HG03442 (cell line): ENCODE measurements at regions not wholly inside any gene's neighbourhood (a gene's known extent, or its start where the extent isn't known, plus 50 kb on each side); places are given as distances from the start of the nearest gene placed in this dataset.

ENCODE experiments used
- ATAC-seq: cut with Tn5 transposase; IDR thresholded peaks from one replicate; pipeline ENCODE4 v1.9.1; 2021; ENCODE audit warnings: mild to moderate bottlenecking, moderate library complexity; ENCODE audit not compliant: unreplicated experiment

DNA sequence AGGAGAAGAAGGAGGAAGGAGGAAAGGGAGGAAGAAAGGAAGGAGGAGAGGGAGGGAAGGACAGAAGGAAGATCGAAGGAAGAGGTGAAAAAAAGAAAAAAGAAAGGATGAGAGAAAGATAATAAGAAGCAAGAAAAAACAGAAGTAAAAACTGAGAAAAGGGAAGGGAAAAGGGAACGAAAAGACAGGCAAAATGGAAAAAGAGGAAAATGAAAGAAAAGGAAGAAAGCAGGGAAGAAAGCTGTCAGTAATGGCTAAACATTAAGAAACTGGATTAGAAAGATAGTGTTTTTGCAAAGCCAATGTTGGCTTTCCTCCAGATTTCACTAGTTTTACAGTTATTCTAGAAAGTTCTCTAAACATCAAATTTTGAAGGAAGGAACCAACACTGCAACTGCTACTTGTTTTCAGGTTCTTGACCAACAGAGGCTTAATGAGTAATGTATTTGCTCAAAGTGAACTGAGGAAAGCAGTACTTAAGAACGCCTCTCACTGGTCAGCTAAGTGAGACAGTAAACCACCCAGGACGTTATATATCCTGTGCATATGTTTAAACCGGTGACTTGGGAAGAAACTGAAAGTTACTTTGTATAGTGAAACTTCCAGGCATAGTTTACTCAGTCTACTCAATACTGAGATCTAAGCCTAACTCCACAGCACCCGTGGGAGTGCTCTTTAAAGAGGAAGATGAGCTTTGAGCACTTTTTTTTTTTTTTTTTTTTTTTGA is 286.2 kb upstream of the TRIB2 start:
- ATAC-seq = peak; percentile 98

DNA sequence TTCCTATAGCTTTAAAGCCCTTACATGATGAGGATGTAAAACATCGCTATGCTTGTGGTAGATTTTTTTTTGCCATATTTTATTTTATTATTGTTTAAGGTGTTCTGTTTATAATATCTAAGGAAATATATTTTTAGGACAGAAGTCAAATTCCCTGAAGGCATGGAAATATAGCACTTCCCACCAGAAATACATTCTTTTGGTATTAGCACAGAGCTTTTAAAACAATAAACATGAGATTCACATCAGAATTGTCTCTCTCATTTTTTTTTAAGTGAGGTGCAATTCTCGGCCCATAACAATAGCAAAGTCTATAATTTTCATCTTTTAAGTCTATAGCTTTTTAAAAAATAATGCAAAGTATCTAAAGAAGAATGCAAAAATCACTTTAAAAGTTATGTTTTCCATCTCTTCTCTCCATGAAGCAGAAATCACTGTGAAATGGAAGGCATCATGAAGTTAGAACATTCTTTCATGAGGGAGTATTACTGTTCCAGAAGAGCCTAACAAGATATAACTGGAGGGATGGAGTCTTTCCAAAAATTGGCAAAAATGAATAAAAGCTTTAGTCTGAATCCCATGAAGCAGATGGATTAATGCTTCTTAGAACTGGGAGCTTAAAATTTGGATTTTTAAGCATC is 283.6 kb upstream of the TRIB2 start:
- no peak for ATAC-seq

DNA sequence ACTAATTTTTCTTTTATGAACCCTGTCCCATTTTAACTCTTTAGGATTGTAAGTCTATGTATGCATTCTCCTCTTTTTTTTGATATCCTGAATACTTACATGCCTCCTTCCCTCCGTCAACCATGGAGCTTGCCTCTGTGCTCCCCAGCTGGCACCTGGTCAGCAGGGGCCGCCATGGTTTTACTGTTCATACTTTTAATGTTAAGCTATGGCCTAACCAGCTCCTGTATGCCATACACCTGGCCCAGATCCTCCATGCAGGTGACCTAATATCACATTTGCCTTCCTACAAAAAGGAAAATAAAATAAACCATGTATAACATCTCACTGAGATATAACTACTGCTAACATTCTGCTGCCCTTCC is 283.1 kb upstream of the TRIB2 start:
- ATAC-seq = no peak

- no peak for ATAC-seq
Observed at GRCh38 chr2:12434630-12435098, 282.1 kb upstream of the TRIB2 start.

DNA sequence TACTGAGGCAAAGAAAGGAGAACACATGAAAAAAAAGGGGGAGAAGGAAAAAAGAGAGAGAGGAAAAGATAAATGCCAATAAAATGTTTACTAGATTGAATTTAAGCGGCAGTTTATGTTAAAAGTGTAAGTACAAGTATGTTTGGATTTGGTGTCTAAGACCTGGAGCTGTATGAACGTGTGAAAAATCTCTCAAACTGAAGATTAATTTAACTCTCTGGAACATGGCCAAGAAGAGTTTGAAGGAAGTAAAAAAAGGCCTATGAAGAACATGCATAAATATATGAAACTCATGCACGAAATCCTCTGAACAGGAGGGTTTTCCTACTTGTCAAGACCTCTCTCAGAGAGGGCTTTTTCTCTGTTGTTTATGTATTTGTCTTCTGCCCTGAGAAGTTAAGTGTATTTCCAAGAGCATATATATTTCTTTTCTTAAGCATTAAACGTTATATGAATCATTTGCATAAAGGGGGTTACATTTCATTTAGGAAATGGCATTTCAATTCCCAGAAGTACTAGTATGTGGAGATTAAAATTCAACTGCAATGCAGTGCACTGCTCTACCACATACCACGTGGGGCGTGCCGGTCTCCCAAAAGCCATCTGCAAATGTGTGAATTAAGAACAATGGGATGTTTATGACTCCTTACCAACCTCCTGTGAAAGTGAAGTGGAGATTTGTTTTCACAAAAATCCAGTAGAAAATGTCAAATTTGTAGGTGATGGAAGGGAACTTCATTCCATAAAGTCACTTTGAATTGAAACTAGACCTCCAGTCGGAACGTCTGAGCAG is 281.1 kb upstream of the TRIB2 start:
- ATAC-seq = no peak

- no peak for ATAC-seq
Observed at GRCh38 chr2:12436483-12436882, 280.3 kb upstream of the TRIB2 start.

- ATAC-seq = no peak
Observed at GRCh38 chr2:12436935-12437561, 279.7 kb upstream of the TRIB2 start.

- ATAC-seq = no peak
Observed at GRCh38 chr2:12440731-12441130, 276.0 kb upstream of the TRIB2 start.

DNA sequence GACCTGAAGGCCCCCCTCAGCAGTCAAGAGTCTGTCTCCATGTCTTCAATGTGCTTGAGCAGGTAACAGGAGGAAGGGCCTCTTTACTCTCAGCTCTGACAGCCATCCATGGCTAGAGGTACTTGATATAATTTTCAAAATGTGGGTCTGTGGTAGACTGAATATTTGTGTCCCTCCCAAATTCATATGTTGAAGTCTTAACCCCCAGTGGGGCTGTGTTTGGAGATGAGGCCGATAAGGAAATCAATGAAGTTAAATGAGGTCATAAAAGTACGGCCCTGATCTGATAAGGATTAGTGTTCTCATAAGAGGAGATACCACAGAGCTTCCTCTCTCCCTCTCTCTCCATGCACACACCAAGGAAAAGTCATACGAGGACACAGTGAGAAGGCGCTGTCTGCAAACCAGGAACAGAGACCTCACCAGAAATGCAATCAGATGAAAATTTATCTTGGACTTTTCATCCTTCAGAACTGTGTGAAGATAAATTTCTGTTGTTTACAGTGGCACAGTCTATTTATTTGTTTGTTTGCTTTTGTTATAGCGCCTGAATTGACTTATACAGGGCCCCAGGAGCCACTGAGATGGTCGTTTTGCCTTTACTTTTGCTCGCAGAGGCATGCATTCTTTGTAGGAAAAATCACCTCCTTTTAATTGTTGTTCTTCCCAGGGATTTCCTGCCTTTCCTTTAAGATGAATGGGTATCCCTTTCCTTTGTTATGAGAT is 274.8 kb upstream of the TRIB2 start:
- ATAC-seq = no peak

GRCh38 chr2:12442476-12442847 is 274.3 kb upstream of the TRIB2 start:
- ATAC-seq = no peak

DNA sequence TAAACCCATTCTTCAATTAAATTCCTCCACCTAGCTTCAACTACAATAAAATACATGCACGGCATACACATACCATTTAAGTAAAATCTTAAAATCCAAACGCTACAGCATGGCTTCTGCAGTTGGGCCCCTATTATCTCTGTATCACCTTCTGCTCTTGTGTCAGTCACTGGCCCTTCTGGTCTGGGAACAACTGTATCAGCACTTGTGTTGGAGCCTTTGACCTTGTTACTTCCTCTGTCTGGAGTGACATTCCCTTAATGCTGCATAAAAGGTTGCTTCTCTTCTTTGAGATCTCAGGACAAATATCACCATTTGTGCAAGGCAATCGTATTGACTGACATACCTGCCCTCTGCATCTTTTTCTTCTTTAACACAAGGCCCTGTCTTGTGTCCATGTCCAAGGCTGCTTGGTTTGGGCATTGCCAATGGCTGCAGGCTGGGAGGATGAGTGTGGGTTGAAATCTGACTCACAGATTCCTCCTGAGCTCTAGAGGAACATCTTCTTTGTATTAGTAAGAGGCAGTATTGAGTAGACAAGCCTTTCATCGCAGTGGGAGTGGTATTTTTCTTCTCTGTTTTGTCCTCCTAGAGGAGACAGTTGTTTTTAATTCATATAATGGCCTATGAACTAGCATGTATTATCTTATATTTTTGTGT is 267.8 kb upstream of the TRIB2 start:
- no peak for ATAC-seq

- ATAC-seq = no peak
Observed at GRCh38 chr2:12451726-12452125, 265.0 kb upstream of the TRIB2 start.

GRCh38 chr2:12452185-12452584 is 264.6 kb upstream of the TRIB2 start:
- ATAC-seq = no peak

- ATAC-seq = no peak
Observed at GRCh38 chr2:12453731-12454130, 263.0 kb upstream of the TRIB2 start.

- no peak for ATAC-seq
Observed at GRCh38 chr2:12455661-12456060, 261.1 kb upstream of the TRIB2 start.

- ATAC-seq = peak; percentile 96
Observed at GRCh38 chr2:12456293-12457106, 260.2 kb upstream of the TRIB2 start.

DNA sequence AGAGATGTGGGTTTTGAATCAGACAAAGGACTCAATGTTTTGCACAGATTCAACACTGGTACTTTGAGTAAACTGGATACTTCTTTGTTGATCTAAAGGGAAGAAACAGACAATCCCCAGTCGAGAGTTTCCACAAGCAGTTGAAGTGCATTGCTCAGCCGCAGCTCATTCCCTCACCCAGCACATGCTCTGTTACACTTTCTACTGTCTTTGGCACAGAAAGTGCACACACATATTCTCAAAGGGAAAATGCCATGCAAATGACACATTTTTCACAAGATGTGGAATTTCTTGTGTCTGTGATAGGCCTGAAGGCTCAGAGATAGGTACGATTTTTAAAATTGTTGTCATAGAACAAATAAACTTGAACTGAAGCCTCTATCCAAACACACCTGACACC is 258.9 kb upstream of the TRIB2 start:
- no peak for ATAC-seq

DNA sequence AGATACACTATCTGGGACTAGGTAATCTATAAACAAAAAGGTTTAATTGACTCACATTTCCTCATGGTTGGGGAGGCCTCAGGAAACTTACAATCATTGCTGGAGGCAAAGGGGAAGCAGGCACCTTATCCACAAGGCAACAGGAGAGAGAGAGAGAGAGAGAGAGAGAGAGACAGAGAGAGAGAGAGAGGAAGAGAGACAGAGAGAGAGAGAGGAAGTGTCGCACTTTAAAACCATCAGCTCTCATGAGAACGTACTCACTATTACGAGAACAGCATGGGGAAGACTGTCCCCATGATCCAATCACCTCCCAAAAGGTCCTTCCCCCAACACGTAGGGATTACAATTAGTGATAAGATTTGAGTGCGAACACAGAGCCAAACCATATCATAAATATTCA is 253.5 kb upstream of the TRIB2 start:
- ATAC-seq = no peak

DNA sequence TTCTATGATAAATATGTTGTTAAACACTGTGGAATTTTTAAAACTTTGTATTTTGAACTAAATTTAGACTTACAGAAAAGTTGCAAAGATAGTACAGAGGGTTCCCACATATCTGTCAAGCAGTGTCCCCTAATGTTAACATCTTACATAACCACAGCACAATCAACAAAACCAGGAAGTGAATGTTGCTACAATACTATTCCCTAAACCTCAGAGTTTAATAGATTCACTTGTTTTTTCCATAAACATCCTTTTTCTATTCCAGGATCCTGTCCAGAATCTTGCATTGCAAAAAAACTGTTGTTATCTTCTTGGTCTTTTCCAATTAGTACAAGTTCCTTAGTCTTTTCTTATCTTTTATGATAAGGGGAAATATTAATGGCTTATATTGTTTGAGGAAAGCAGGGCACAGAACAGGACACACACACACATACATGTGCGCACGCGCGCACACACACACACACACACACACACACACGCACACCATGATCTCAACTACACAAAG is 251.1 kb upstream of the TRIB2 start:
- ATAC-seq = no peak
